Loucy (cell line): ENCODE measurements at regions not wholly inside any gene's neighbourhood (a gene's known extent, or its start where the extent isn't known, plus 50 kb on each side); places are given as distances from the start of the nearest gene placed in this dataset.

Experiments
- H2AFZ ChIP-seq: fragments of 200-600 bp; sonication (generic); 2 replicates; pipeline ENCODE4 v1.6.0; 2016; ENCODE audit warnings: antibody characterized with exemption, mild to moderate bottlenecking, low read length, moderate library complexity
- H3F3A ChIP-seq: fragments of 200-600 bp; 2 replicates; pipeline ENCODE4 v1.6.0; 2016; ENCODE audit warnings: antibody characterized with exemption, low read depth, mild to moderate bottlenecking
- H3K27me3 ChIP-seq: fragments of 200-600 bp; sonication (generic); 2 replicates; pipeline ENCODE4 v1.6.1; 2014; ENCODE audit warnings: low read length, mild to moderate bottlenecking; ENCODE audit not compliant: insufficient read depth, poor library complexity, severe bottlenecking
- H3K36me3 ChIP-seq: fragments of 200-600 bp; sonication (generic); 2 replicates; pipeline ENCODE4 v1.6.1; 2016; ENCODE audit warnings: low read length; ENCODE audit not compliant: insufficient read depth
- H3K4me1 ChIP-seq: fragments of 200-600 bp; sonication (generic); 2 replicates; pipeline ENCODE4 v1.5.1; 2014; ENCODE audit warnings: low read length, mild to moderate bottlenecking; ENCODE audit not compliant: insufficient read depth, poor library complexity, severe bottlenecking
- H3K4me2 ChIP-seq: fragments of 200-600 bp; sonication (generic); 2 replicates; pipeline ENCODE4 v1.6.0; 2014; ENCODE audit warnings: antibody characterized with exemption, low read length, low read depth, mild to moderate bottlenecking; ENCODE audit not compliant: poor library complexity, severe bottlenecking
- H3K4me3 ChIP-seq: fragments of 200-600 bp; sonication (generic); 2 replicates; pipeline ENCODE4 v1.5.1; 2014; ENCODE audit warnings: low read length, mild to moderate bottlenecking, mixed read lengths; ENCODE audit not compliant: poor library complexity, severe bottlenecking
- H3K79me2 ChIP-seq: fragments of 200-600 bp; sonication (generic); 2 replicates; pipeline ENCODE4 v1.6.1; 2014; ENCODE audit warnings: low read length; ENCODE audit not compliant: insufficient read depth
- H3K9ac ChIP-seq: fragments of 200-600 bp; sonication (generic); 2 replicates; pipeline ENCODE4 v1.6.0; 2014; ENCODE audit warnings: mild to moderate bottlenecking, low read depth, low read length, moderate library complexity; ENCODE audit not compliant: poor library complexity, severe bottlenecking
- H3K9me2 ChIP-seq: fragments of 200-600 bp; sonication (generic); replicated peaks from 2 replicates; pipeline ENCODE4 v1.6.1; 2016; ENCODE audit warnings: low read depth, low read length, mixed read lengths
- H3K9me3 ChIP-seq: fragments of 200-600 bp; sonication (generic); 2 replicates; pipeline ENCODE4 v1.6.1; 2014; ENCODE audit warnings: mild to moderate bottlenecking, antibody characterized with exemption, low read length, low read depth; ENCODE audit not compliant: insufficient read depth
- H4K20me1 ChIP-seq: fragments of 200-600 bp; sonication (generic); 2 replicates; pipeline ENCODE4 v1.6.0; 2014; ENCODE audit warnings: antibody characterized with exemption, low read length, mild to moderate bottlenecking; ENCODE audit not compliant: insufficient read depth, poor library complexity, severe bottlenecking
- CTCF ChIP-seq: fragments of 200-600 bp; sonication (generic); conservative IDR thresholded peaks from 2 replicates; pipeline ENCODE4 v1.5.1; 2014; ENCODE audit warnings: mild to moderate bottlenecking, antibody characterized with exemption, low read length
- EZH2phosphoT487 ChIP-seq: fragments of 200-600 bp; IDR thresholded peaks from 2 replicates; pipeline ENCODE4 v1.6.1; 2018; ENCODE audit warnings: antibody characterized with exemption, mild to moderate bottlenecking, moderate library complexity, borderline replicate concordance

DNA sequence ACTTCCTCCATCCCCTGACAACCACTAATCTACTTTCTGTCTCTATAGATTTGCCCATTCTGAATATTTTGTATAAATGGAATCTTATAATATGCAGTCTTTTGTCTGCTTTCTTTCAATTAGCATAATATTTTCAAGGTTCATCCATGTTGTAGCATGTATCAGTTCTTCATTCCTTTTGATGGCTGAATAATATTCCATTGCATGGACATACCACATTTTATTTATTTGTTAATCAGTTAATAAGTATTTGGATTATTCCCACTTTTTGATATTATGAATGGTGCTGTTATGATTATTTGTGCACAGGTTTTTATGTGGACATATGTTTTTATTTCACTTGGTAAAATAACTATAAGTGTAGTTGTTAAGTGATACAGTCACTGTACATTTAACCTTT lies 155.1 kb upstream of the WSCD2 start:
- Histone ChIP-seq H3K4me1 (no peaks in the 10 kb centered on the region), H3K79me2 (no peaks in the 10 kb centered on the region), H3K9me3 (peaks cover 6% of the 10 kb centered on the region; the same call in 1 of the 2 replicates), H4K20me1 (no peaks in the 10 kb centered on the region), H3K36me3 (no peaks in the 10 kb centered on the region), H3K27me3 (no peaks in the 10 kb centered on the region), H3K9me2 (no peaks in the 10 kb centered on the region), H3K9ac (no peak overlapping the region), H3K4me3 (no peak overlapping the region), H3K4me2 (no peak overlapping the region), H3F3A (no peaks in the 10 kb centered on the region), H2AFZ (no peak overlapping the region)
- TF ChIP-seq CTCF (no peak), EZH2phosphoT487 (no peak)

- Histone ChIP-seq H3F3A (no peaks in the 10 kb centered on the region), H3K79me2 (no peaks in the 10 kb centered on the region), H3K9me2 (no peaks in the 10 kb centered on the region), H3K9ac (no peak overlapping the region), H4K20me1 (no peaks in the 10 kb centered on the region), H3K27me3 (no peaks in the 10 kb centered on the region), H3K36me3 (no peaks in the 10 kb centered on the region), H3K4me2 (no peak overlapping the region), H3K9me3 (peaks cover 6% of the 10 kb centered on the region; the same call in 1 of the 2 replicates), H3K4me1 (no peaks in the 10 kb centered on the region), H3K4me3 (no peak overlapping the region), H2AFZ (no peak overlapping the region)
- TF ChIP-seq CTCF: no peak
- TF ChIP-seq EZH2phosphoT487: no peak
Observed at GRCh38 chr12:107976331-107976730, 152.8 kb upstream of the WSCD2 start.

DNA sequence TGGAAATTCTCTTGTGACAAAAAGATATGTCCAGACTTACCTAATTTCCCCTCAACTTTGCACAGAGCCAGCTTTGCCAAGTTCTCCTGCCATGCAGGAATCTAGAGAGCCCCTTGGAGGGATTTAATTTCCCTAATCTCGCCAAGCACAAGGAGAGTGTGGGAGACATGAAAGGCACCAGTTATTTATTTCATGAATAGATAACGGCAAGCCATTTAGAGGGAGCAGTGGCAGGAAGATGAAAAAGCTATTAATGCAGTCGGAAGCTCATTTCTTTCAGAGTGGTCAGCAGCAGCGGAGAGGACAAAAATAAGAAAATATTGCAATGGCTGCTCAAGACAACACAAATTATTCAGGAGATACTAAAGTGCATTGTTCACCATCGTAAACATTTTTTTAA lies 150.9 kb upstream of the WSCD2 start:
- Histone ChIP-seq H3K4me1 (no peaks in the 10 kb centered on the region), H3K36me3 (no peaks in the 10 kb centered on the region), H3K4me2 (no peak overlapping the region), H4K20me1 (no peaks in the 10 kb centered on the region), H3K4me3 (no peak overlapping the region), H2AFZ (no peak overlapping the region), H3K27me3 (no peaks in the 10 kb centered on the region), H3F3A (no peaks in the 10 kb centered on the region), H3K9me2 (no peaks in the 10 kb centered on the region), H3K9ac (no peak overlapping the region), H3K79me2 (no peaks in the 10 kb centered on the region), H3K9me3 (peaks cover 6% of the 10 kb centered on the region; the same call in 1 of the 2 replicates)
- TF ChIP-seq CTCF (no peak), EZH2phosphoT487 (no peak)
